Bronchial epithelial cell (primary cell): ENCODE measurements at regions not wholly inside any gene's neighbourhood (a gene's known extent, or its start where the extent isn't known, plus 50 kb on each side); places are given as distances from the start of the nearest gene placed in this dataset.

Source experiments
- DNase-seq: peaks from one replicate; pipeline ENCODE4 v3.0.0-alpha.2; 2010; ENCODE audit warnings: low read depth
- FAIRE-seq: peaks from 2 replicates; lab custom pipeline; 2011; peaks lifted over from hg19 to GRCh38; lab: Jason Lieb, UNC
- H3K27me3 ChIP-seq: 2 replicates; pipeline ENCODE4 v1.5.1; 2011; ENCODE audit warnings: low read length; ENCODE audit not compliant: control insufficient read depth, insufficient read depth
- H3K36me3 ChIP-seq: 2 replicates; pipeline ENCODE4 v1.5.1; 2011; ENCODE audit warnings: low read length; ENCODE audit not compliant: control insufficient read depth, insufficient read depth
- H3K4me3 ChIP-seq: 2 replicates; pipeline ENCODE4 v1.5.1; 2011; ENCODE audit warnings: mild to moderate bottlenecking, low read depth, low read length, control low read depth
- CTCF ChIP-seq: IDR thresholded peaks from 2 replicates; pipeline ENCODE4 v1.5.1; 2011; ENCODE audit warnings: mild to moderate bottlenecking, moderate library complexity, low read length, control low read depth, inconsistent platforms; ENCODE audit not compliant: insufficient read depth, severe bottlenecking

GRCh38 chr12:31822761-31823160 is 93.9 kb upstream of the AMN1 start:
- no peak overlapping the region for H3K4me3 ChIP-seq
- no peaks in the 10 kb centered on the region for H3K36me3 ChIP-seq
- FAIRE-seq (no peak), DNase-seq (no peak)
- no peak for TF ChIP-seq CTCF
- H3K27me3 ChIP-seq, result no peaks in the 10 kb centered on the region

GRCh38 chr12:31821484-31821883 is 92.7 kb upstream of the AMN1 start:
- TF ChIP-seq CTCF, result no peak
- H3K4me3 ChIP-seq, result no peak overlapping the region
- FAIRE-seq (no peak), DNase-seq (no peak)
- no peaks in the 10 kb centered on the region for H3K27me3 ChIP-seq
- H3K36me3 ChIP-seq, result no peaks in the 10 kb centered on the region

GRCh38 chr12:31820832-31821231 is 92.0 kb upstream of the AMN1 start:
- H3K36me3 ChIP-seq, result no peaks in the 10 kb centered on the region
- no peak overlapping the region for H3K4me3 ChIP-seq
- TF ChIP-seq CTCF, result no peak
- DNase-seq (no peak), FAIRE-seq (no peak)
- no peaks in the 10 kb centered on the region for H3K27me3 ChIP-seq

GRCh38 chr12:31819427-31819826 is 90.6 kb upstream of the AMN1 start:
- FAIRE-seq (no peak), DNase-seq (peak; percentile 47)
- no peak for TF ChIP-seq CTCF
- no peaks in the 10 kb centered on the region for H3K36me3 ChIP-seq
- no peaks in the 10 kb centered on the region for H3K27me3 ChIP-seq
- H3K4me3 ChIP-seq, result no peak overlapping the region

GRCh38 chr12:31818623-31819268 is 89.9 kb upstream of the AMN1 start:
- DNase-seq (no peak), FAIRE-seq (no peak)
- H3K27me3 ChIP-seq, result no peaks in the 10 kb centered on the region
- no peaks in the 10 kb centered on the region for H3K36me3 ChIP-seq
- no peak overlapping the region for H3K4me3 ChIP-seq
- no peak for TF ChIP-seq CTCF

- no peak for TF ChIP-seq CTCF
- no peak for FAIRE-seq
- H3K4me3 ChIP-seq, result no peak overlapping the region
- no peaks in the 10 kb centered on the region for H3K27me3 ChIP-seq
- DNase-seq, result no peak
- no peaks in the 10 kb centered on the region for H3K36me3 ChIP-seq
Measured at GRCh38 chr12:31817120-31817519, 88.3 kb upstream of the AMN1 start.
